ENCODE measurements at regions not wholly inside any gene's neighbourhood (a gene's known extent, or its start where the extent isn't known, plus 50 kb on each side); places are given as distances from the start of the nearest gene placed in this dataset.
A peak's percentile ranks its signal among the peaks of the same experiment; 100 is the strongest.

- peak overlapping the region; percentile 78 for H3K4me3 ChIP-seq (ENCODE audit: low read depth, low read length)
- peak; percentile 52 for DNase-seq (ENCODE audit: low read depth)
Observed at GRCh38 chr6:26197636-26197932, 110.4 kb downstream of the HFE start.

GRCh38 chr6:26197933-26198721 is 110.9 kb downstream of the HFE start:
- no peak for TF ChIP-seq CTCF (IDR thresholded peaks at IDR 0.05; ENCODE audit: insufficient read depth, low read depth, low read length)

More at GRCh38 chr6:26197636-26197932, 110.4 kb downstream of the HFE start:
- TF ChIP-seq CTCF (IDR thresholded peaks at IDR 0.05; ENCODE audit: insufficient read depth, low read depth, low read length), result no peak

GRCh38 chr6:26198722-26199056 is 111.5 kb downstream of the HFE start:
- peak overlapping the region; percentile 78 for H3K4me3 ChIP-seq (ENCODE audit: low read depth, low read length)
- DNase-seq (ENCODE audit: low read depth), result peak; percentile 53
- TF ChIP-seq CTCF (IDR thresholded peaks at IDR 0.05; ENCODE audit: insufficient read depth, low read depth, low read length), result no peak

More at GRCh38 chr6:26197933-26198721, 110.9 kb downstream of the HFE start:
- peak; percentile 57 for DNase-seq (ENCODE audit: low read depth)
- H3K4me3 ChIP-seq (ENCODE audit: low read depth, low read length), result peak overlapping the region; percentile 78

- H3K4me3 ChIP-seq (ENCODE audit: low read depth, low read length), result peak overlapping the region; percentile 78
- DNase-seq (ENCODE audit: low read depth), result peak; percentile 98
- TF ChIP-seq CTCF (IDR thresholded peaks at IDR 0.05; ENCODE audit: insufficient read depth, low read depth, low read length), result no peak
Observed at GRCh38 chr6:26199057-26199772, 112.0 kb downstream of the HFE start.

GRCh38 chr6:26199773-26200764 is 112.8 kb downstream of the HFE start:
- H3K4me3 ChIP-seq (ENCODE audit: low read depth, low read length), result peak overlapping the region; percentile 78
- TF ChIP-seq CTCF (IDR thresholded peaks at IDR 0.05; ENCODE audit: insufficient read depth, low read depth, low read length), result no peak
- peak; percentile 38 for DNase-seq (ENCODE audit: low read depth)

GRCh38 chr6:26200918-26201721 is 113.9 kb downstream of the HFE start:
- no peak for DNase-seq (ENCODE audit: low read depth)
- TF ChIP-seq CTCF (IDR thresholded peaks at IDR 0.05; ENCODE audit: insufficient read depth, low read depth, low read length), result no peak
- H3K4me3 ChIP-seq (ENCODE audit: low read depth, low read length), result no peak overlapping the region
